ENCODE measurements at regions not wholly inside any gene's neighbourhood (a gene's known extent, or its start where the extent isn't known, plus 50 kb on each side); places are given as distances from the start of the nearest gene placed in this dataset.
"Not testable (repeated sequence)": the region's sequence is repeated elsewhere in the genome, so short reads cannot be mapped to it uniquely, and the experiment has no call there.

GRCh38 chr9:63296848-63297247 lies 1988.2 kb downstream of the FOXD4L5 start:
- H3K4me2 ChIP-seq (ENCODE audit: low read length); H3K9me3 ChIP-seq (ENCODE audit: insufficient read depth, low read length); H3K4me1 ChIP-seq (ENCODE audit: low read length); H3K4me3 ChIP-seq (ENCODE audit: low read length); H3K27ac ChIP-seq (ENCODE audit: low read length); H3K36me3 ChIP-seq (replicated peaks; ENCODE audit: low read depth, low read length); H2AFZ ChIP-seq (ENCODE audit: low read depth, low read length); H4K20me1 ChIP-seq (ENCODE audit: insufficient read depth, low read length); H3K9ac ChIP-seq (ENCODE audit: low read length); H3K27me3 ChIP-seq (ENCODE audit: low read depth, low read length); H3K79me2 ChIP-seq (ENCODE audit: low read length): not testable (repeated sequence)

GRCh38 chr9:63296366-63296765 lies 1988.6 kb downstream of the FOXD4L5 start:
- not testable (repeated sequence) for H3K9ac ChIP-seq (ENCODE audit: low read length); H3K27ac ChIP-seq (ENCODE audit: low read length); H3K4me2 ChIP-seq (ENCODE audit: low read length); H3K4me1 ChIP-seq (ENCODE audit: low read length); H3K27me3 ChIP-seq (ENCODE audit: low read depth, low read length); H3K36me3 ChIP-seq (replicated peaks; ENCODE audit: low read depth, low read length); H2AFZ ChIP-seq (ENCODE audit: low read depth, low read length); H3K79me2 ChIP-seq (ENCODE audit: low read length); H3K4me3 ChIP-seq (ENCODE audit: low read length); H4K20me1 ChIP-seq (ENCODE audit: insufficient read depth, low read length); H3K9me3 ChIP-seq (ENCODE audit: insufficient read depth, low read length)

GRCh38 chr9:63289971-63290370 lies 1995.0 kb downstream of the FOXD4L5 start:
- H3K27me3 ChIP-seq (ENCODE audit: low read depth, low read length); H3K9ac ChIP-seq (ENCODE audit: low read length); H3K4me1 ChIP-seq (ENCODE audit: low read length); H3K4me3 ChIP-seq (ENCODE audit: low read length); H3K4me2 ChIP-seq (ENCODE audit: low read length); H3K9me3 ChIP-seq (ENCODE audit: insufficient read depth, low read length); H3K36me3 ChIP-seq (replicated peaks; ENCODE audit: low read depth, low read length); H3K27ac ChIP-seq (ENCODE audit: low read length); H4K20me1 ChIP-seq (ENCODE audit: insufficient read depth, low read length); H3K79me2 ChIP-seq (ENCODE audit: low read length); H2AFZ ChIP-seq (ENCODE audit: low read depth, low read length): not testable (repeated sequence)

Data from OCI-LY3 (cell line).